Islet precursor cell (in vitro differentiated cells): ENCODE measurements at regions not wholly inside any gene's neighbourhood (a gene's known extent, or its start where the extent isn't known, plus 50 kb on each side); places are given as distances from the start of the nearest gene placed in this dataset.
"Not testable (repeated sequence)": the region's sequence is repeated elsewhere in the genome, so short reads cannot be mapped to it uniquely, and the experiment has no call there.

Source experiments
- DNase-seq: peaks from one replicate; pipeline ENCODE4 v3.0.0-alpha.2; 2018

DNA sequence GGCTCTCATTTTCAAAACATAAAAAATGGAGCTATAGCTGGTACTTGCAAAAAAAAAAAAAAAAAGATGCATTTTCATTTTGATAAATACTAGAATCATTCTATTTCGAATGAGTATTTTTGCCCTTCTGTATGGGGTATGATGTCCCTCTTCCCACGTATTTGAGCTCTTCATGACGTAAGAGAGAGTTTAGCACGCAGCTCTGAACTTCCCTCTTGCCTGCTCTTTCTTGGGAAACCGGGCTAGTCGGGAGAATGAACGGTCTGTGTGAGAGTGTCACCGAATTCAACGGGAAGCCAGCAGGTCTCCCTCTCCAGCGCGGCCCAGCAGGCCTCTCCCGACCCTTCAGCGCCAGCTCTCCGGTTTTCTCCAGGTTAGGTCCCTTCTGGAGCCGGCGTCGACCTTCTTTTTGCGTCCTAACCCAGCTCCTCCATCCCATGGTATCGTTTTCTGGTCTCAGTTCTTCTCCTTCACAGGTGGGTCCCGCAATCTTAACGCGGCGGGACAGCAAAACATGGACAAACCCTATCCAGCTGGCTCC lies 159.2 kb upstream of the PITRM1 start:
- DNase-seq, result no peak

- no peak for DNase-seq
These were observed 158.6 kb upstream of the PITRM1 start for GRCh38 chr10:3331187-3331586.

GRCh38 chr10:3330663-3331062 lies 158.1 kb upstream of the PITRM1 start:
- peak; percentile 73 for DNase-seq

GRCh38 chr10:3325954-3326750 lies 153.6 kb upstream of the PITRM1 start:
- no peak for DNase-seq

- no peak for DNase-seq
These were observed 152.0 kb upstream of the PITRM1 start for GRCh38 chr10:3324612-3325038.

DNA sequence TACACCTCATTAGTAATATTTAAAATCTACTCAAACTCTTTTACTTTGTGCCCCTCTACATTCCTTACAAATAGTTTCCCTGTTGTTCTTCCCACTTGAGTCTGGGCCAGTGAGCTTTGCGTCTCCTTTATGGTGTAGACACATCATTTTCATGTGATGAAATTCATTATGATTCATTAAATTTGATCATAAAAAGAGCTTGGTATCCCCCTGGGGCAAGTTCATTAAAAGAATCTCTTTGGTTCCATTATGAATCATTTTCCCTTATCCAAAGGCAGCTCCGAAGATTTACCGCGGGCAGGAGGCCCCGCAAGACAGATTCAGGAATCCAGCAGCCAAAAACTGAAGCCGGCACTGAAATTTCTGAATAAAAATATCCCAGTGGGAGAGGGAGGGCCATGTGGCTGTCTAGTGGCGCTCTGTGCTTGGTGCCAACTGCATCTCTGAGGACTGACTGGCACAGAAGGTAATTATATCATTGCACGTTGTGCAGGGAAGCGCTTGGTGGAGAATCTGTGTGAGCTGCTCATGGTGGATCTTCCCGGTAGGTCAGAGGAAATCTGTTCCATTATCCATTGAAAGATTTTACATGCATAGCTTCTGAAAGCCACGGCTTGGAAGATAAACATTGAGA lies 151.4 kb upstream of the PITRM1 start:
- DNase-seq, result no peak

DNA sequence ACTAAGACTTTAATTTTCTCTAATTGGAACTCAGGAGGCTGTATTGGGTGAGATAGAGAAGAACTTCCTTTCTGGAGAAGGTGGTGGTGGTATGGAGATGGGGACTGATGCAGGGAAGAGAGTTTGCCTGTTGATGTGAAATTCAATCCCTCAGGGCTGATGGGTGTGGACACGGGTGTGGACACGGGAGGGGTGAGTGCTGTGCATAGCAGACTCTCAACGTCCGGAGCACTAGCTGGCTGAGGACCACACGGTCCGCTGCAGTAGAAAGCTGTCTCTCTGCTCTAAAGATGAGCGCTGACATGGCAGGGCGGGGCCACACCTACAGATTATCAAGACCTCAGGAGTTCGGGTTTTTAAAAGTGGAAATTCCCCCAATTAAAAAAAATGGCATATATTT lies 148.5 kb upstream of the PITRM1 start:
- DNase-seq, result no peak

DNA sequence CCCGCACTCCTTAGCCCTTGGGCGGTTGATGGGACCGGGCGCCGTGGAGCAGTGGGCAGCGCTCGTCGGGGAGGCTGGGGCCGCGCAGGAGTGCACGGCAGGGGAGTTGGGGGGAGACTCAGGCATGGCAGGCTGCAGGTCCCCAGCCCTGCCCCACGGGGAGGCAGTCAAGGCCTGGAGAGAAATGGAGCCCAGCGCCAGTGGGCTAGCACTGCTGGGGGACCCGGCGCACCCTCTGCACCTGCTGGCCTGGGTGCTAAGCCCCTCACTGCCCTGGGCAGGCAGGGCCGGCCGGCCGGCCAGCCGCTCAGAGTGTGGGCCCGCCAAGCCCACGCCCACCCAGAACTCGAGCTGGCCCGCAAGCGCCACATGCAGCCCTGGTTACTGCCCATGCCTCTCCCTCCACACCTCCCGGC lies 147.2 kb upstream of the PITRM1 start:
- DNase-seq, result no peak

GRCh38 chr10:3318480-3318807 lies 145.9 kb upstream of the PITRM1 start:
- not testable (repeated sequence) for DNase-seq

- DNase-seq, result not testable (repeated sequence)
These were observed 145.2 kb upstream of the PITRM1 start for GRCh38 chr10:3317553-3318479.

GRCh38 chr10:3314445-3315085 lies 142.0 kb upstream of the PITRM1 start:
- DNase-seq, result peak; percentile 19

GRCh38 chr10:3313784-3314444 lies 141.3 kb upstream of the PITRM1 start:
- peak; percentile 72 for DNase-seq

GRCh38 chr10:3312403-3312940 lies 139.9 kb upstream of the PITRM1 start:
- peak; percentile 26 for DNase-seq

DNA sequence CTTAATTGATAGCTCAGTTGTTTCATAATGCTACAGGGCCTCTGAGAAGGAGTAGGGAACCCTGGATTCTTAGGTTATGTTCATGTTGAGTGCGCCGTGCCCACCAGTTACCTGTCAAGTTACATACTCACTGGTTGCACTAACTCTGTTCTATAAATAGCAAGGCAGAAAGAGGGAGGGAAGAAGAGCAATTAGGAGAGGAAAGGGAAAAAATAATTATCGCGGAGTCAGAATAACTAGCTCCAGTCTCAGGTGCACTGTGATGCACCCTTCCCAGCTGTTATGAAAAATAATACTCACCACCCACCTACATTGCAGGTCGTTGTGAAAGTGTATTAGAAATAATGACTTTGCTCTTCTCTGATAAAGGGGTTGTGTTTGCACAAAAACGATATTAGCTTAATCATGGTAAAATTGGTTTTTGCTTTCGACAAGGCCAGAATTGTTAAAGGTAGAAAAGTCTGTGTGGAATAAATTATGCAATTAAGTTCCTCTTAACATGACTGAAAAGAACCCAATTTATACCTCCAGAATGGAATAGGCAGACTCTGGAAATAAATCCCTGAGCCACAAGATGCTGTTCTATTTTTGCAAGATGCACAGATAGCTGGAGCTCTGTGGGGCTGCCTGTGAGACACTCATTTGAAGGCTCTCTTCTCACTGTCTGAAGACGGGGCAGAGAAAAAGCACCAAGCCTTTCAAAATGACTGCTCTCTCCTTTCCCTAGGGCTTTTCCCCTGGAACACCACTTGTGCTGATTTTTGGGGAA lies 137.6 kb upstream of the PITRM1 start:
- DNase-seq, result peak; percentile 15

DNA sequence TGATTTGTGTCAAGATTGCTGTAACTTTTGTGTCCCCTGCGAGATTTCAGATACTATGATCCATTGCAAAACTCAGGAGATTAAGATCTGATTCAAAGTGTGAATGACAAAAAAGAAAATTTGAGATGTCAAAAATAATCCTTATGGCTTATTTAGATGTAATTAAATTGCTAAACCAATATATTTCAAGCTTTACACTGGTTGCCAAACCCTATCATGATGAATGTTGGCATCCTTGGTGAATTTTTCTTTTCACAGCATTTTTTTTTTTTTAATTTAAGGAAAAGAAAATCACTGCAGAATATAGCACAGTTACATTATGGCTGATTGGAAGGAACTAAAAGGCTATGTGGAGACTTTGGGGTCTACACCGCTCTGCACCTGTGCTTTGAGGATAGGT lies 133.5 kb upstream of the PITRM1 start:
- no peak for DNase-seq

DNA sequence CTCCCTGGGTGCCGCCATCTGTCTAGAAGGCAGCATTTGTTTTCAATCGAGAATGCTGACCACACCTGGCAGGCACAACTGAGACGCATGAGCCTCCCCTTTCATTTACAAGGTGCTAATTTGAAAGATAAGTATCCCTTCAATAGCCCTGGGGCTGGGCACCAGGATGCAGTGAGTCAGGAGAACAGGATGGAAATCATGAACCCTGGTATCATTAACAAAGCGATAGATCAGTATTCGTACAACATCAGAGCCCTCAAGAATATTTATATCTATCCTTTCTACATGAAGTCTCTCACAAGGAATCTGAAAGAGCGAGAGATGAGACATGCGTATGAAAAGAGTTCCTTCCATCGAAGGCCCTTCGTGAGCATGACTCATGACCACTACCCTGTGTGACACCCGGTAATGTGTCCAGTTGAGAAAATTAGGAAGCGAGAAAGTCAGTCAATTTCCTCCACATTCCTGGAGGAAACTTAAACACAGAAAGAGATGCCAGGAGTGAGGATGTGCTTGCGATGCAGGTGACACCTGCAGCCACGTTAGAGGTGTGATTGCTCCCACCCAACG lies 123.1 kb upstream of the PITRM1 start:
- peak; percentile 60 for DNase-seq

DNA sequence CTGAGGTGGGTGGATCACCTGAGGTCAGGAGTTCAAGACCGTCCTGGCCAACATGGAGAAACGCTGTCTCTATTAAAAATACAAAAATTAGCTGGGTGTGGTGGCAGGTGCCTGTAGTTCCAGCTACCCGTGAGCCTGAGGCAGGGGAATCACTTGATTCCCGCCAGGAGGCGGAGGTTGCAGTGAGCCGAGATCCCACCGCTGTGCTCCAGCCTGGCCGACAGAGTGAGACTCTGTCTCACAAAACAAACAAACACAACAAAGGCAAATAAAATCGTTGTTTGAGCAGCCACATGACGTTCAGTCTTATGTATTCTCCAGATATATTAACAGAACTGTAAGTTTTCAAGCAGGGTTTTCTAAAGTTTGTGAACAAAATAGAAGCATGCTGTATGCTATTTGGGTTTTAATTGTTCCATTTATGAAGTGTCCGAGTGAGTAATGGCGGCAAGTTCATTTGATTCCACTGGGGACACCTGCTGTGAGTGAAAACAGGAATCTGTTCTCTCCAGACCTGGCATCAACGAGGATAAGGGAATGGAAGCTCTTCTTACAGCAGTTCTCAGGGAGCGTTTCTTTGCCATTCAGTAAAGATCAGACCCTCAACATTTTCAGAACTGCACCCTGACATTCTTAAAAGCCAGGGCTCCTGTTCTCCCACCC lies 122.5 kb upstream of the PITRM1 start:
- peak; percentile 18 for DNase-seq

- peak; percentile 60 for DNase-seq
These were observed 121.2 kb upstream of the PITRM1 start for GRCh38 chr10:3293581-3294431.

DNA sequence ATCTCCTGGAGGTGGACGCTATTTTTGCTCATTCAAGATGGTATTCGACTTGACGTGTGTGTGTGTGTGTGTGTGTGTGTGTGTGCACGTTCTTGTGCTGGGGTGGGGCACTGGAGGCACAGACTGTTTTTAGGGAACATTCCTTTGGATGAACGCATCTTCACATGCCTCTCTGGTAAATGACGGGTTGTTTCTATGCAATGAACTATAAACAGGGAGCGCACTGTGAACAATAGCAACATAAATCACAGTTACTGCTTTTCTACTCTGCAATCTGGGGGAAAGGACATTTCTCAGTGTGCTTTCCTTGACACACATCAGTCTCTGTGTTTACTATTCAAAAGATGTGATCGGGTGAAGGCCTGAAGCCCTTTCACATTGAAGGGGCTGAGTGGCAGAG lies 120.1 kb upstream of the PITRM1 start:
- peak; percentile 51 for DNase-seq
